Calu3 (cell line): ENCODE measurements at regions not wholly inside any gene's neighbourhood (a gene's known extent, or its start where the extent isn't known, plus 50 kb on each side); places are given as distances from the start of the nearest gene placed in this dataset.

ENCODE experiments used
- BruUV-seq: library from RNA; stranded (reverse); fragments of 400-500 nt; replicated peaks from 2 replicates; lab custom pipeline; 2021; lab: Mats Ljungman, UMichigan
- CTCF ChIA-PET: fragments of 300-600 bp; sonication (Branson Sonifier 250); formaldehyde crosslinking; loops from one replicate; lab custom pipeline; 2022; ENCODE audit warnings: antibody characterized with exemption; lab: Charles Lee
- DNase-seq: peaks from one replicate; pipeline ENCODE4 v3.0.0; 2022
- H3K27ac Mint-ChIP-seq: one replicate; pipeline ENCODE4 v1.8.0; 2022; ENCODE audit warnings: mixed read lengths; ENCODE audit not compliant: unreplicated experiment
- H3K27me3 Mint-ChIP-seq: one replicate; pipeline ENCODE4 v1.8.0; 2022; ENCODE audit warnings: mixed read lengths; ENCODE audit not compliant: unreplicated experiment
- H3K36me3 Mint-ChIP-seq: one replicate; pipeline ENCODE4 v1.8.0; 2022; ENCODE audit warnings: mild to moderate bottlenecking, moderate library complexity, mixed read lengths; ENCODE audit not compliant: insufficient read depth, unreplicated experiment
- H3K4me1 Mint-ChIP-seq: one replicate; pipeline ENCODE4 v1.8.0; 2022; ENCODE audit warnings: mild to moderate bottlenecking, low read depth, mixed read lengths; ENCODE audit not compliant: unreplicated experiment
- H3K4me3 Mint-ChIP-seq: one replicate; pipeline ENCODE4 v1.8.0; 2022; ENCODE audit warnings: mild to moderate bottlenecking, low read depth, moderate library complexity, mixed read lengths; ENCODE audit not compliant: unreplicated experiment
- H3K9me3 Mint-ChIP-seq: one replicate; pipeline ENCODE4 v1.8.0; 2022; ENCODE audit warnings: low read depth, mixed read lengths; ENCODE audit not compliant: unreplicated experiment
- intact Hi-C: fragments of 100-400 bp; cut with micrococcal nuclease; formaldehyde crosslinking; loops from one replicate; pipeline ENCODE4 v1.10.0; 2022; ENCODE audit not compliant: unreplicated experiment
- TF ChIP-seq, protein P1 (sequence below): fragments of 200-600 bp; IDR thresholded peaks from one replicate; pipeline ENCODE4 v1.8.0; 2022; ENCODE audit warnings: antibody characterized with exemption; ENCODE audit not compliant: unreplicated experiment

GRCh38 chr14:27090716-27091115 is 492.9 kb upstream of the NOVA1 start:
- BruUV-seq = no TSS peak
- H3K4me3 Mint-ChIP-seq = no peak overlapping the region

DNA sequence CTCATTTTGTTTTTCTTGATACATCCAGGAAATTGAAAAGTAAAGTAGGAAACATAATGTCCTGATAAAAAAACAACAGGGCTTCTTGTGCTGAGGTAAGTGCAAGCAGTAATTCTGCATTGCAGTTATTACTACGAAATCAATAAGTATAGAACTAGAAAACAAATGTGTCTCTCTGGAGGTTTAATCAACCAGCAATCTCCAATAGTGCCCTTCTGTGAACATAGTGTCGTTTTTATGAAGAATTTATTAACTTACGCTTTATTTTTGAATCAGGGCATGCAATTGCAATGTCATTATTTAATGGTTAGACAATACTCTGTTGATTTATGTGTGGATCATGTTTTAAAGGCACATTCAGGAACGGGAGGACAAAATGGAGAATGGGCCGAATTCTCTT is 494.1 kb upstream of the NOVA1 start:
- TF ChIP-seq, protein P1, sequence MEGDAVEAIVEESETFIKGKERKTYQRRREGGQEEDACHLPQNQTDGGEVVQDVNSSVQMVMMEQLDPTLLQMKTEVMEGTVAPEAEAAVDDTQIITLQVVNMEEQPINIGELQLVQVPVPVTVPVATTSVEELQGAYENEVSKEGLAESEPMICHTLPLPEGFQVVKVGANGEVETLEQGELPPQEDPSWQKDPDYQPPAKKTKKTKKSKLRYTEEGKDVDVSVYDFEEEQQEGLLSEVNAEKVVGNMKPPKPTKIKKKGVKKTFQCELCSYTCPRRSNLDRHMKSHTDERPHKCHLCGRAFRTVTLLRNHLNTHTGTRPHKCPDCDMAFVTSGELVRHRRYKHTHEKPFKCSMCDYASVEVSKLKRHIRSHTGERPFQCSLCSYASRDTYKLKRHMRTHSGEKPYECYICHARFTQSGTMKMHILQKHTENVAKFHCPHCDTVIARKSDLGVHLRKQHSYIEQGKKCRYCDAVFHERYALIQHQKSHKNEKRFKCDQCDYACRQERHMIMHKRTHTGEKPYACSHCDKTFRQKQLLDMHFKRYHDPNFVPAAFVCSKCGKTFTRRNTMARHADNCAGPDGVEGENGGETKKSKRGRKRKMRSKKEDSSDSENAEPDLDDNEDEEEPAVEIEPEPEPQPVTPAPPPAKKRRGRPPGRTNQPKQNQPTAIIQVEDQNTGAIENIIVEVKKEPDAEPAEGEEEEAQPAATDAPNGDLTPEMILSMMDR = no peak
- H3K27ac Mint-ChIP-seq = no peak overlapping the region
- CTCF ChIA-PET = no interaction called here
- no peak for DNase-seq
- H3K4me3 Mint-ChIP-seq = no peak overlapping the region
- BruUV-seq = no TSS peak
- H3K36me3 Mint-ChIP-seq = no peaks in the 10 kb centered on the region
- H3K9me3 Mint-ChIP-seq = peaks cover 7% of the 10 kb centered on the region
- H3K27me3 Mint-ChIP-seq = no peaks in the 10 kb centered on the region
- intact Hi-C loops = no loop called here
- H3K4me1 Mint-ChIP-seq = no peaks in the 10 kb centered on the region

More at GRCh38 chr14:27090716-27091115, 492.9 kb upstream of the NOVA1 start:
- TF ChIP-seq, protein P1 = no peak
- DNase-seq = no peak
- Mint-ChIP-seq H3K9me3 (peaks cover 7% of the 10 kb centered on the region), H3K27me3 (no peaks in the 10 kb centered on the region), H3K36me3 (no peaks in the 10 kb centered on the region), H3K27ac (no peak overlapping the region), H3K4me1 (no peaks in the 10 kb centered on the region)
- CTCF ChIA-PET = no interaction called here
- intact Hi-C loops = no loop called here

GRCh38 chr14:27096091-27096490 is 498.3 kb upstream of the NOVA1 start:
- no TSS peak for BruUV-seq
- no peak for DNase-seq
- intact Hi-C loops = no loop called here
- Mint-ChIP-seq H3K9me3 (peaks cover 4% of the 10 kb centered on the region), H3K27me3 (no peaks in the 10 kb centered on the region), H3K4me3 (no peak overlapping the region), H3K27ac (no peak overlapping the region), H3K4me1 (no peaks in the 10 kb centered on the region), H3K36me3 (no peaks in the 10 kb centered on the region)
- TF ChIP-seq, protein P1 = no peak
- CTCF ChIA-PET = interaction anchor here (0.6 kb wide), 1 partner anchor 509 kb away, joined by 3 read pairs; no protein-coding TSS in a partner anchor

DNA sequence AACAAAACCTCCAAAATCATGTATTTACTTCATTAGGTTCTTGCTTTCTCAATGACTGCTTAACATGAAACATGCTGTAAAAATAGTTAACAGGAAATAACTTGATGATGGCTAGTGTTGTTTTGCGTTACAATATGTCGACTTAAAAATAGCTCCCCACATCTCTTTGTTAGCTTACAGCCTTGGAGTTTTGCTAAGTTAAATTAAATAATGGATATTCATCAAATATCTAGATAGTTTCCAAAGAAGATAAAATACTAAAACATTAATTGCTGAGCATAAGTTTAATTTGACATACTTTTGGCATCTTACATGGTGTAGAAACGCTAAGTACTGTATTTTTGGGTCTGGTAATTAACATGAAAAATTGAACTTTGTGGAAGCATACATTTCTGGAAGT is 500.6 kb upstream of the NOVA1 start:
- CTCF ChIA-PET = no interaction called here
- Mint-ChIP-seq H3K4me3 (no peak overlapping the region), H3K36me3 (no peaks in the 10 kb centered on the region), H3K4me1 (no peaks in the 10 kb centered on the region), H3K9me3 (peaks cover 6% of the 10 kb centered on the region), H3K27me3 (no peaks in the 10 kb centered on the region), H3K27ac (no peak overlapping the region)
- TF ChIP-seq, protein P1 = no peak
- intact Hi-C loops = no loop called here
- no TSS peak for BruUV-seq
- DNase-seq = no peak
